Heart right ventricle (tissue), 16 donors: ENCODE measurements at regions not wholly inside any gene's neighbourhood (a gene's known extent, or its start where the extent isn't known, plus 50 kb on each side); places are given as distances from the start of the nearest gene placed in this dataset.

Experiments
- ATAC-seq, 8 donors: fragments of 200-7000 bp; cut with Tn5 transposase; one replicate each; pipeline ENCODE4 v1.9.1; 2020; ENCODE audit warnings: mild to moderate bottlenecking in 8 of 8, moderate library complexity in 8 of 8, moderate number of reproducible peaks in 1 of 8
- DNase-seq, 2 donors: peaks; one replicate each; pipeline ENCODE4 v3.0.0-alpha.2; 2020
- H3K27ac ChIP-seq, 10 donors: fragments of 200-600 bp; sonication (generic) in 2 of 10; one replicate each; pipeline versions ENCODE4 v1.5.0 to v1.8.0; 2020 to 2022; ENCODE audit warnings: mild to moderate bottlenecking in 3 of 10
- H3K27me3 ChIP-seq, 7 donors: fragments of 200-600 bp; one replicate each; pipeline ENCODE4 v1.8.0; 2021 to 2022; ENCODE audit warnings: mild to moderate bottlenecking in 2 of 7
- H3K36me3 ChIP-seq, 9 donors: fragments of 200-600 bp; sonication (generic) in 1 of 9; one replicate each; pipeline versions ENCODE4 v1.5.0 to v1.8.0; 2020 to 2022; ENCODE audit warnings: mild to moderate bottlenecking in 2 of 9
- H3K4me1 ChIP-seq, 9 donors: fragments of 200-600 bp; sonication (generic) in 1 of 9; one replicate each; pipeline versions ENCODE4 v1.5.0 to v1.8.0; 2020 to 2022; ENCODE audit warnings: mild to moderate bottlenecking in 4 of 9
- H3K4me3 ChIP-seq, 10 donors: fragments of 200-600 bp; sonication (generic) in 2 of 10; one replicate each; pipeline versions ENCODE4 v1.5.0 to v1.8.0; 2020 to 2022; ENCODE audit warnings: mild to moderate bottlenecking in 7 of 10, moderate library complexity in 2 of 10
- H3K9me3 ChIP-seq, 11 donors: fragments of 200-600 bp in 10 of 11; sonication (generic) in 2 of 11; one replicate each; pipeline versions ENCODE4 v1.5.0 to v1.8.0; 2013 to 2022; ENCODE audit warnings: mild to moderate bottlenecking in 2 of 11, control low read depth in 1 of 11, moderate library complexity in 1 of 11
- CTCF ChIP-seq, 9 donors: fragments of 200-600 bp; sonication (generic) in 2 of 9; IDR thresholded peaks; one replicate each; pipeline versions ENCODE4 v1.5.0 to v1.8.0; 2021 to 2022; ENCODE audit warnings: antibody characterized with exemption in 9 of 9, mild to moderate bottlenecking in 5 of 9, moderate library complexity in 1 of 9
- WGBS, 2 donors: extraction: QIAGEN DNeasy Blood & Tissue Kit; methylation state at CpG; one replicate each; pipeline ENCODE4 v1.1.7; 2013; ENCODE audit warnings: inconsistent platforms in 1 of 2; 5-methylcytosine and 5-hydroxymethylcytosine counted together
- intact Hi-C, 10 donors: fragments of 100-400 bp; cut with DNase I; formaldehyde crosslinking; loops; one replicate each; pipeline versions ENCODE4 v1.11.1 to v1.14.2; 2022
- donor health status: Arrhythmogenic right ventricular cardiomyopathy.
- donor health status: ischemic (EF 13 %, LVEDD 7.1; RV severe dilation, severe dysfunction).
- donor health status: healthy with polysubstance abuse.
- donor health status: DM: no; HTN: yes; CAD: no.
- donor health status: DM: no; HTN: no; CAD: no.
- donor health status: ischemic (EF 25% LVEDD 6.9; RV normal size, moderate dysfunction).
- donor health status: ischemic (EF 25% LVEDD 5.7; RV mildly dilated, moderate dysfunction).
- donor health status: healthy.
- donor health status: DM: yes; HTN: yes; CAD: no.
- donor health status: Ischemic cardiomyopathy.
- donor health status: ischemic (EF 35%, LVEDD 5.7; RV mildly dilated, moderate dysfunction).
- donor health status: nonischemic (EF 11% LVEDD 7.7; RV severe dilation, severe dysfunction).
- donor health status: DM: yes; HTN: yes; CAD: no.
- donor health status: PGD.
- donor health status: ischemic (EF 29% LVEDD 5.4; RV normal size, mild dysfunction).
- donor health status: nonischemic (EF 23%, LVEDD 6.1; RV moderate dilation, normal function).

GRCh38 chr5:174453690-174454089, 270.7 kb upstream of the MSX2 start:
- ATAC-seq, result no peak
- peaks cover 0 to 57% (median 15%) of the 10 kb centered on the region in 7 donors for H3K27me3 ChIP-seq
- no peak overlapping the region for H3K4me3 ChIP-seq
- no peak for TF ChIP-seq CTCF (IDR thresholded peaks at IDR 0.05)
- H3K27ac ChIP-seq, result no peak overlapping the region
- no peak for DNase-seq
- intact Hi-C loops, result no loop called here
- WGBS, 2 donors, result 73 to 77% methylated on average over 2 of the region's 2 CpGs
- H3K9me3 ChIP-seq, result peaks cover 0 to 7% (median 0%) of the 10 kb centered on the region in 11 donors
- H3K4me1 ChIP-seq, result no peaks in the 10 kb centered on the region
- H3K36me3 ChIP-seq, result no peaks in the 10 kb centered on the region

DNA sequence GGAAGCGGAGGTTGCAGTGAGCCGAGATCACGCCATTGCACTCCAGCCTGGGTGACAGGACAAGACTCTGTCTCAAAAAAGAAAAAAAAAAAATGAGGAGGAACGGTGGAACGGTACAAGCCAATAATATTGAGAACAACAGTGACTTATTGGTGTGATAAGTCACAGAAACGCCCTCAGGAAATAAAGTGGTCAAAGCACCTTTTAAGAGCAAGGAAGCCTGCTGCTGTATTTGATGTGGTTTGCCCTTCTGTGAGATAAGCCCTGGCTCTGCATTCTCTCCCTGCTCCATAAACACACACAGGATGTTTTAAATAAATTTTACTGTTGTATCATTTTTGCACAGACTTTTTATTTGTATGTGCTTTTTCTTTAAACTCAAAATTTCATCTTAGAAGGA, 269.9 kb upstream of the MSX2 start:
- DNase-seq (no peak), ATAC-seq (no peak)
- TF ChIP-seq CTCF (IDR thresholded peaks at IDR 0.05), result no peak
- Histone ChIP-seq H3K27me3 (peaks cover 0 to 50% (median 13%) of the 10 kb centered on the region in 7 donors), H3K9me3 (peaks cover 0 to 7% (median 0%) of the 10 kb centered on the region in 11 donors), H3K36me3 (no peaks in the 10 kb centered on the region), H3K27ac (no peak overlapping the region), H3K4me3 (no peak overlapping the region), H3K4me1 (no peaks in the 10 kb centered on the region)
- WGBS, 2 donors, result 54 to 59% methylated on average over 6 of the region's 6 CpGs
- intact Hi-C loops, result no loop called here

GRCh38 chr5:174454890-174455289, 269.5 kb upstream of the MSX2 start:
- DNase-seq, result no peak
- Histone ChIP-seq H3K27me3 (peaks cover 0 to 50% (median 13%) of the 10 kb centered on the region in 7 donors), H3K4me1 (no peaks in the 10 kb centered on the region), H3K27ac (no peak overlapping the region), H3K9me3 (peaks cover 0 to 6% (median 0%) of the 10 kb centered on the region in 11 donors), H3K36me3 (no peaks in the 10 kb centered on the region), H3K4me3 (no peak overlapping the region)
- intact Hi-C loops, result no loop called here
- 51 to 60% methylated on average over 3 of the region's 3 CpGs for WGBS, 2 donors
- ATAC-seq, result no peak
- TF ChIP-seq CTCF (IDR thresholded peaks at IDR 0.05), result no peak

DNA sequence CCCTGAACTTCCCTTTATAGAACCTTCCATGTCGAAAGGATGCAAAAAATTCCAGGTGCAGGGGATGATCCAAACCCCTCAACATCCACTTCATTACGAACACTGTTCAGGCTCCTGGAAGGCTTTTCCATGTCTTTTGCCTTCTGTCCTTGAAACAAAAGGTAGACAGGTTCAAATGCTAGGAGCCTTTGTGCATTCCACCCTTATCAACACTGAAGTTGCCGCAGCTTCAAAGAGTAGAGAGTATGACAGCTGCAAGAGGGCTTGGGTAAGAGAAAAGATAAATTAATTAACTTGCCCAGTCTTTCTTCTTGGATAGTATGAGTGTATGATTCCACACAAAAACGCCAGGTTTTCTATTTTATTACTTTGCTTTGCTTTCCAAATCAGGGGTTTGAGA, 269.1 kb upstream of the MSX2 start:
- Histone ChIP-seq H3K27me3 (peaks cover 0 to 50% (median 13%) of the 10 kb centered on the region in 7 donors), H3K27ac (no peak overlapping the region), H3K4me3 (no peak overlapping the region), H3K4me1 (no peaks in the 10 kb centered on the region), H3K9me3 (peaks cover 0 to 2% (median 0%) of the 10 kb centered on the region in 11 donors), H3K36me3 (no peaks in the 10 kb centered on the region)
- ATAC-seq, result no peak
- intact Hi-C loops, result no loop called here
- DNase-seq, result no peak
- TF ChIP-seq CTCF (IDR thresholded peaks at IDR 0.05), result no peak
- WGBS, 2 donors, result 21 to 30% methylated on average over 4 of the region's 4 CpGs
